SK-N-SH (cell line): ENCODE measurements at regions not wholly inside any gene's neighbourhood (a gene's known extent, or its start where the extent isn't known, plus 50 kb on each side); places are given as distances from the start of the nearest gene placed in this dataset.

Source experiments
- CTCF ChIA-PET: fragments of 300-600, 350-600 bp; formaldehyde crosslinking; extraction: SDS; loops from one replicate; lab custom pipeline; 2021; lab: Yijun Ruan, JAX
- POLR2A ChIA-PET: fragments of 350-600 bp; sonication (Branson Sonifier 250); formaldehyde crosslinking; extraction: SDS; loops from one replicate; lab custom pipeline; 2020; ENCODE audit warnings: antibody characterized with exemption, inconsistent platforms; lab: Yijun Ruan, JAX
- DNase-seq: peaks from one replicate; pipeline ENCODE4 v3.0.0; 2012
- H2AFZ ChIP-seq: fragments of 200-600 bp; sonication (generic); 2 replicates; pipeline ENCODE4 v1.8.1; 2016; ENCODE audit warnings: antibody characterized with exemption, mild to moderate bottlenecking, low read depth
- H3F3A ChIP-seq: fragments of 200-600 bp; sonication (generic); replicated peaks from 2 replicates; pipeline ENCODE3; 2016; ENCODE audit warnings: antibody characterized with exemption, mild to moderate bottlenecking; ENCODE audit not compliant: insufficient read depth
- H3K27ac ChIP-seq, 2 experiments: fragments of 200-500 bp in 1 of 2; fragments of 200-600 bp in 1 of 2; sonication (Bioruptor generic) in 1 of 2; sonication (generic), shearing (Covaris generic) in 1 of 2; 2 replicates each; pipeline versions ENCODE4 v1.5.1 to v1.6.1; 2014 to 2016; ENCODE audit warnings: low read depth in 2 of 2, inconsistent platforms in 1 of 2, low read length in 1 of 2, mild to moderate bottlenecking in 1 of 2, mixed read lengths in 1 of 2
- H3K27me3 ChIP-seq: fragments of 200-600 bp; sonication (generic), shearing (Covaris generic); 2 replicates; pipeline ENCODE4 v1.6.1; 2016; ENCODE audit warnings: mixed run types; ENCODE audit not compliant: insufficient read depth
- H3K36me3 ChIP-seq, 2 experiments: fragments of 200-500 bp in 1 of 2; fragments of 200-600 bp in 1 of 2; sonication (Bioruptor generic) in 1 of 2; sonication (generic) in 1 of 2; replicated peaks in 1 of 2; 2 replicates each; pipeline versions ENCODE3 to v1.5.1; 2014 to 2016; ENCODE audit warnings: low read length in 1 of 2, mild to moderate bottlenecking in 1 of 2; ENCODE audit not compliant: insufficient read depth in 2 of 2, control insufficient read depth in 1 of 2
- H3K4me1 ChIP-seq, 2 experiments: fragments of 200-500 bp in 1 of 2; fragments of 200-600 bp in 1 of 2; sonication (Bioruptor generic) in 1 of 2; sonication (generic), shearing (Covaris generic) in 1 of 2; 2 replicates each; pipeline versions ENCODE4 v1.5.1 to v1.6.1; 2014 to 2016; ENCODE audit warnings: low read depth in 1 of 2, low read length in 1 of 2, mixed run types in 1 of 2; ENCODE audit not compliant: insufficient read depth in 2 of 2, control insufficient read depth in 1 of 2
- H3K4me2 ChIP-seq: fragments of 200-600 bp; sonication (generic), shearing (Covaris generic); 2 replicates; pipeline ENCODE4 v1.6.1; 2017; ENCODE audit warnings: mixed run types
- H3K4me3 ChIP-seq, 2 experiments: fragments of 200-500 bp in 1 of 2; fragments of 200-600 bp in 1 of 2; sonication (Bioruptor generic) in 1 of 2; sonication (generic), shearing (Covaris generic) in 1 of 2; 2 replicates each; pipeline versions ENCODE4 v1.5.1 to v1.8.1; 2014 to 2016; ENCODE audit warnings: low read depth in 2 of 2, inconsistent platforms in 1 of 2, low read length in 1 of 2, mild to moderate bottlenecking in 1 of 2, mixed read lengths in 1 of 2, moderate library complexity in 1 of 2
- H3K79me2 ChIP-seq: fragments of 200-600 bp; sonication (generic); 2 replicates; pipeline ENCODE4 v1.8.1; 2017; ENCODE audit warnings: mild to moderate bottlenecking; ENCODE audit not compliant: insufficient read depth
- H3K9ac ChIP-seq: fragments of 200-600 bp; sonication (generic); 2 replicates; pipeline ENCODE4 v1.6.1; 2017; ENCODE audit warnings: mixed run types
- H3K9me2 ChIP-seq: fragments of 200-600 bp; sonication (generic); 2 replicates; pipeline ENCODE4 v1.6.1; 2017; ENCODE audit warnings: mixed run types
- H3K9me3 ChIP-seq: fragments of 200-600 bp; sonication (generic); 2 replicates; pipeline ENCODE4 v1.6.1; 2017; ENCODE audit warnings: mixed run types, mild to moderate bottlenecking, moderate library complexity
- H4K20me1 ChIP-seq: fragments of 200-600 bp; sonication (generic); 2 replicates; pipeline ENCODE4 v1.6.1; 2017; ENCODE audit warnings: mild to moderate bottlenecking, mixed run types; ENCODE audit not compliant: insufficient read depth
- ELF1 ChIP-seq: IDR thresholded peaks from 2 replicates; pipeline ENCODE4 v1.4.0; 2012
- EP300 ChIP-seq, 2 experiments: IDR thresholded peaks; 2 replicates each; pipeline versions ENCODE4 v1.4.0 to v1.6.1; 2012; ENCODE audit warnings: borderline replicate concordance in 1 of 2, low read depth in 1 of 2, low read length in 1 of 2
- EZH2phosphoT487 ChIP-seq: fragments of 200-600 bp; sonication (generic); IDR thresholded peaks from 2 replicates; pipeline ENCODE4 v1.6.1; 2017; ENCODE audit warnings: low read depth, mixed run types, mild to moderate bottlenecking, antibody characterized with exemption, moderate library complexity, borderline replicate concordance
- FOSL2 ChIP-seq: IDR thresholded peaks from 2 replicates; pipeline ENCODE4 v1.4.0; 2012; ENCODE audit warnings: low read depth, mild to moderate bottlenecking, moderate library complexity, borderline replicate concordance
- GABPA ChIP-seq: IDR thresholded peaks from 2 replicates; pipeline ENCODE4 v1.4.0; 2012; ENCODE audit warnings: low read depth, mild to moderate bottlenecking
- IRF3 ChIP-seq: fragments of 150-350 bp; IDR thresholded peaks from 2 replicates; pipeline ENCODE4 v1.6.1; 2016; ENCODE audit warnings: mild to moderate bottlenecking, low read depth, low read length
- MXI1 ChIP-seq: IDR thresholded peaks from 2 replicates; pipeline ENCODE4 v1.6.1; 2012; ENCODE audit warnings: mild to moderate bottlenecking, low read depth, low read length, improper control_type of control experiment
- NFIC ChIP-seq: IDR thresholded peaks from 2 replicates; pipeline ENCODE4 v1.4.0; 2012; ENCODE audit warnings: borderline replicate concordance
- PBX3 ChIP-seq: IDR thresholded peaks from 2 replicates; pipeline ENCODE4; 2012
- POLR2AphosphoS5 ChIP-seq: IDR thresholded peaks from 2 replicates; pipeline ENCODE4 v1.6.1; 2012; ENCODE audit warnings: low read depth, low read length
- RCOR1 ChIP-seq: fragments of 150-350 bp; IDR thresholded peaks from 2 replicates; pipeline ENCODE4 v1.6.1; 2017; ENCODE audit warnings: antibody characterized with exemption, low read length
- RXRA ChIP-seq: IDR thresholded peaks from 2 replicates; pipeline ENCODE4 v1.4.0; 2012; ENCODE audit warnings: low read depth, mild to moderate bottlenecking, borderline replicate concordance
- TAF1 ChIP-seq: IDR thresholded peaks from 2 replicates; pipeline ENCODE4 v1.6.1; 2012; ENCODE audit warnings: low read depth, mild to moderate bottlenecking, low read length, moderate library complexity, borderline replicate concordance
- USF2 ChIP-seq: fragments of 150-350 bp; IDR thresholded peaks from 2 replicates; pipeline ENCODE4 v1.6.1; 2017; ENCODE audit warnings: antibody characterized with exemption, low read length, low read depth, borderline replicate concordance
- WGBS: methylation state at CpG from one replicate; pipeline ENCODE4 v1.1.6; 2017; ENCODE audit warnings: low lambda C conversion rate; 5-methylcytosine and 5-hydroxymethylcytosine counted together
- TF ChIP-seq, protein P1 (sequence below): fragments of 200-600 bp; sonication (generic); IDR thresholded peaks from 2 replicates; pipeline ENCODE4 v1.6.1; 2017; ENCODE audit warnings: antibody characterized with exemption, mild to moderate bottlenecking, moderate library complexity
- TF ChIP-seq, protein P2 (sequence below): IDR thresholded peaks from 2 replicates; pipeline ENCODE4 v1.6.1; 2012; ENCODE audit warnings: mild to moderate bottlenecking, low read depth, low read length, moderate library complexity

DNA sequence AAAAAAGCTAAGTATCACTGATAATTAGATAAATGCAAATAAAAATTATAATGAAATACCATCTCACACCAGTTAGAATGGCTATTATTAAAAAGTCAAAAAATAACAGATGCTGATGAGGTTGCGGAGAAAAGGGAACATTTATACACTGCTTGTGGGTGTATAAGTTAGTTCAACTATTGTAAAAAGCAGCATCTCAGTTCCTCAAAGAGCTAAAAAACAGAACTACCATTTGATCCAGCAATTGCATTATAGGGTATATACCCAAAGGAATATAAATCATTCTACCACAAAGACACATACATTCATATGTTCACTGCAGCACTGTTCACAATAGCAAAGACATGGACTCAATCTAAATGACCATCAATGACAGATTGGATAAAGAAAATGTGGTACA lies 120.3 kb upstream of the ZBED5 start:
- Histone ChIP-seq H3K79me2 (no peaks in the 10 kb centered on the region), H3K9ac (no peak overlapping the region), H2AFZ (no peak overlapping the region), H3K4me3 (no peak overlapping the region), H3K9me2 (no peaks in the 10 kb centered on the region), H4K20me1 (no peaks in the 10 kb centered on the region), H3F3A (no peaks in the 10 kb centered on the region), H3K36me3 (no peaks in the 10 kb centered on the region), H3K27me3 (no peaks in the 10 kb centered on the region; the same call in 1 of the 2 replicates), H3K4me2 (no peak overlapping the region), H3K4me1 (peaks cover 0 to 10% of the 10 kb centered on the region in 2 experiments; a peak in 1 of 4 replicates), H3K9me3 (no peaks in the 10 kb centered on the region), H3K27ac (no peak overlapping the region)
- WGBS = 92% methylated on average over 1 of the region's 1 CpG
- ChIA-PET POLR2A (no interaction called here), CTCF (interaction anchor here (0.7 kb wide), 1 partner anchor 701 kb away, joined by 3 read pairs; no protein-coding TSS in a partner anchor)
- TF ChIP-seq RXRA (no peak), PBX3 (no peak), EZH2phosphoT487 (no peak), MXI1 (no peak), IRF3 (no peak), GABPA (no peak), POLR2AphosphoS5 (no peak), FOSL2 (no peak), EP300 (IDR thresholded peaks at IDR 0.05; ENCODE audit: borderline replicate concordance in 1 of 2, low read depth in 1 of 2, low read length in 1 of 2) (no peak), NFIC (no peak), USF2 (no peak), TAF1 (no peak), ELF1 (no peak), RCOR1 (no peak)
- TF ChIP-seq, protein P1, sequence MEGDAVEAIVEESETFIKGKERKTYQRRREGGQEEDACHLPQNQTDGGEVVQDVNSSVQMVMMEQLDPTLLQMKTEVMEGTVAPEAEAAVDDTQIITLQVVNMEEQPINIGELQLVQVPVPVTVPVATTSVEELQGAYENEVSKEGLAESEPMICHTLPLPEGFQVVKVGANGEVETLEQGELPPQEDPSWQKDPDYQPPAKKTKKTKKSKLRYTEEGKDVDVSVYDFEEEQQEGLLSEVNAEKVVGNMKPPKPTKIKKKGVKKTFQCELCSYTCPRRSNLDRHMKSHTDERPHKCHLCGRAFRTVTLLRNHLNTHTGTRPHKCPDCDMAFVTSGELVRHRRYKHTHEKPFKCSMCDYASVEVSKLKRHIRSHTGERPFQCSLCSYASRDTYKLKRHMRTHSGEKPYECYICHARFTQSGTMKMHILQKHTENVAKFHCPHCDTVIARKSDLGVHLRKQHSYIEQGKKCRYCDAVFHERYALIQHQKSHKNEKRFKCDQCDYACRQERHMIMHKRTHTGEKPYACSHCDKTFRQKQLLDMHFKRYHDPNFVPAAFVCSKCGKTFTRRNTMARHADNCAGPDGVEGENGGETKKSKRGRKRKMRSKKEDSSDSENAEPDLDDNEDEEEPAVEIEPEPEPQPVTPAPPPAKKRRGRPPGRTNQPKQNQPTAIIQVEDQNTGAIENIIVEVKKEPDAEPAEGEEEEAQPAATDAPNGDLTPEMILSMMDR = no peak
- TF ChIP-seq, protein P2, sequence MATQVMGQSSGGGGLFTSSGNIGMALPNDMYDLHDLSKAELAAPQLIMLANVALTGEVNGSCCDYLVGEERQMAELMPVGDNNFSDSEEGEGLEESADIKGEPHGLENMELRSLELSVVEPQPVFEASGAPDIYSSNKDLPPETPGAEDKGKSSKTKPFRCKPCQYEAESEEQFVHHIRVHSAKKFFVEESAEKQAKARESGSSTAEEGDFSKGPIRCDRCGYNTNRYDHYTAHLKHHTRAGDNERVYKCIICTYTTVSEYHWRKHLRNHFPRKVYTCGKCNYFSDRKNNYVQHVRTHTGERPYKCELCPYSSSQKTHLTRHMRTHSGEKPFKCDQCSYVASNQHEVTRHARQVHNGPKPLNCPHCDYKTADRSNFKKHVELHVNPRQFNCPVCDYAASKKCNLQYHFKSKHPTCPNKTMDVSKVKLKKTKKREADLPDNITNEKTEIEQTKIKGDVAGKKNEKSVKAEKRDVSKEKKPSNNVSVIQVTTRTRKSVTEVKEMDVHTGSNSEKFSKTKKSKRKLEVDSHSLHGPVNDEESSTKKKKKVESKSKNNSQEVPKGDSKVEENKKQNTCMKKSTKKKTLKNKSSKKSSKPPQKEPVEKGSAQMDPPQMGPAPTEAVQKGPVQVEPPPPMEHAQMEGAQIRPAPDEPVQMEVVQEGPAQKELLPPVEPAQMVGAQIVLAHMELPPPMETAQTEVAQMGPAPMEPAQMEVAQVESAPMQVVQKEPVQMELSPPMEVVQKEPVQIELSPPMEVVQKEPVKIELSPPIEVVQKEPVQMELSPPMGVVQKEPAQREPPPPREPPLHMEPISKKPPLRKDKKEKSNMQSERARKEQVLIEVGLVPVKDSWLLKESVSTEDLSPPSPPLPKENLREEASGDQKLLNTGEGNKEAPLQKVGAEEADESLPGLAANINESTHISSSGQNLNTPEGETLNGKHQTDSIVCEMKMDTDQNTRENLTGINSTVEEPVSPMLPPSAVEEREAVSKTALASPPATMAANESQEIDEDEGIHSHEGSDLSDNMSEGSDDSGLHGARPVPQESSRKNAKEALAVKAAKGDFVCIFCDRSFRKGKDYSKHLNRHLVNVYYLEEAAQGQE = no peak
- no peak for DNase-seq
